ENCODE measurements at regions not wholly inside any gene's neighbourhood (a gene's known extent, or its start where the extent isn't known, plus 50 kb on each side); places are given as distances from the start of the nearest gene placed in this dataset.
"Not testable (repeated sequence)": the region's sequence is repeated elsewhere in the genome, so short reads cannot be mapped to it uniquely, and the experiment has no call there.

DNA sequence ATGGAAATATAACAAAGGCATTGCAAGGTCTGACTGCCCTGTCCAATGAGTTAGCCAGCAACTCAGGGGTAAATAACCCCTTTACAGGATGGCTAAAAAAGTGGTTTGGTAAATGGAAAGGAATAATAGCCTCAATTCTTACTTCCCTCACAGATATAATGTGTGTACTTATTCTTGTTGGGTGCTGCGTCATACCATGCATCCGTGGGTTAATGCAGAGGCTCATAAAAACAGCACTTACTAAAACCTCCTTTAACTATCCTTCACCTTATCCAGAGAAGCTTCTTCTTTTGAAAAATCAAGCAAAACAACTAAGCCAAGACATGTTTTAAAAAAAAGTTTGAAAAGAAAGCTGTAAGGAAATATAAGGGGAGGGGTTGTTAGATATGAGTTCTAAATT, 301.0 kb downstream of the PAPSS1 start:
- H3K4me3 ChIP-seq (ENCODE audit: low read length): no peak overlapping the region
- DNase-seq (ENCODE audit: low read depth): no peak
- TF ChIP-seq CTCF (conservative IDR thresholded peaks at IDR 0.05; ENCODE audit: low read length): no peak

DNA sequence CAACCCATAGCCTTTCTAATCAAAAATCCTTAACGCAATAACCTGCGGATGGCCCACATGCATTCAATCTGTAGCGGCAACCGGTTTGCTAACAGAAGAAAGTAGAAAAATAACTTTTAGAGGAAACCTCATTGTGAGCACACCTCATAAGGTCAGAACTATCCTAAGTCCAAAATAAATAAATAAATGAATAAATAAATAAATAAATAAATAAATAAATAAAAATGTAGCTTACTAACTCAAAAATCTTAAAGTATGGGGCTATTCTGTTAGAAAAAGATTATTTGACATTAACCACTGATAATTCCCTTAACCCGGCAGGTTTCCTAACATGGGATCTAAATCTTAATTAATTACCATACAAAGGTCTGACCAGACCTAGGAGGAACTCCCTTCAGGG, 304.5 kb downstream of the PAPSS1 start:
- not testable (repeated sequence) for H3K4me3 ChIP-seq (ENCODE audit: low read length); DNase-seq (ENCODE audit: low read depth)

- not testable (repeated sequence) for H3K4me3 ChIP-seq (ENCODE audit: low read length); DNase-seq (ENCODE audit: low read depth)
Observed at GRCh38 chr4:107409872-107410271, 310.2 kb downstream of the PAPSS1 start.

- H3K4me3 ChIP-seq (ENCODE audit: low read length): no peak overlapping the region
- TF ChIP-seq CTCF (conservative IDR thresholded peaks at IDR 0.05; ENCODE audit: low read length): no peak
- no peak for DNase-seq (ENCODE audit: low read depth)
Observed at GRCh38 chr4:107408968-107409367, 311.1 kb downstream of the PAPSS1 start.

GRCh38 chr4:107404591-107405300, 315.3 kb downstream of the PAPSS1 start:
- TF ChIP-seq CTCF (conservative IDR thresholded peaks at IDR 0.05; ENCODE audit: low read length): no peak
- no peak for DNase-seq (ENCODE audit: low read depth)
- no peak overlapping the region for H3K4me3 ChIP-seq (ENCODE audit: low read length)

DNA sequence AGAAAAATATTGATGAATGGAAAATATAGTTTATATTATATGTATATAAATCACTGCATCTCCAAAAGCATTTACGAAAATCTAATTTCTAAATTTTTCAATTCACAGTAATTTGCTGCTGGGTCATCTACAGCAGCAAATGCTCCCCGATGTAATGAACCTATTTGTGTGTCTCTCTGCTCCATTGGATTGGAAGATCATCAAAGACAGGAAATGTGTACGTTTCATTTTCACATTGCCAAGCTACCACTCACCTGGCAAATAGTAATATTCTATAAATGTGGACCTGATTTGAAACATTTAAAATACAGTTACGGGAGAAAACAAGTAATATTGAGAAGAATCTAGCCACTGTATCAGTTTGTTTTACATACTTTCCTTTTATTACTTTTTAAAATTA, 317.7 kb downstream of the PAPSS1 start:
- no peak overlapping the region for H3K4me3 ChIP-seq (ENCODE audit: low read length)
- no peak for DNase-seq (ENCODE audit: low read depth)
- no peak for TF ChIP-seq CTCF (conservative IDR thresholded peaks at IDR 0.05; ENCODE audit: low read length)

- H3K4me3 ChIP-seq (ENCODE audit: low read length): no peak overlapping the region
- no peak for TF ChIP-seq CTCF (conservative IDR thresholded peaks at IDR 0.05; ENCODE audit: low read length)
- DNase-seq (ENCODE audit: low read depth): peak; percentile 83
Observed at GRCh38 chr4:107392951-107393350, 327.1 kb downstream of the PAPSS1 start.

- no peak for DNase-seq (ENCODE audit: low read depth)
- TF ChIP-seq CTCF (conservative IDR thresholded peaks at IDR 0.05; ENCODE audit: low read length): no peak
- no peak overlapping the region for H3K4me3 ChIP-seq (ENCODE audit: low read length)
Observed at GRCh38 chr4:107392380-107392779, 327.7 kb downstream of the PAPSS1 start.

Data from AG10803 (cell line).